ENCODE measurements at regions not wholly inside any gene's neighbourhood (a gene's known extent, or its start where the extent isn't known, plus 50 kb on each side); places are given as distances from the start of the nearest gene placed in this dataset.
"Not testable (repeated sequence)": the region's sequence is repeated elsewhere in the genome, so short reads cannot be mapped to it uniquely, and the experiment has no call there.

DNA sequence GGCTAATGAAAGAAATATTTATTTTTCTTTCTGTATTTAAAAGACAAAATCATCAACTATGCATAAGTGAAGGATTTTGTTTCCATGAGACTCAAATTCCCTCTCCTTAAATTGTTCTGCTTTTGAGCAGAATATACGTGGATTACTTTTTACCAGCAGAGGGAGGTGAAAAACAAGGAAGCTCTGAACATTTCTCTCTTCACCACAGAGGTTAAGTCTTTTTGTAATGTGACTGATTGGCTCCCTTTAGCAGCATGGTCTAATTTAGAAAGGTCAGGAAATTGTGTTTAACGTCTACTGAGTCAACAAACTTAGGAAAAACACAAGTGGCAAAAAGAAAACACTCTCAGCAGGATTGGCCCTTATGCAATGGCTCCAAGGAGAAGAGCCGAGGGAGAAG is 55.1 kb upstream of the F9 start:
- DNase-seq (ENCODE audit: low spot score), result no peak

DNA sequence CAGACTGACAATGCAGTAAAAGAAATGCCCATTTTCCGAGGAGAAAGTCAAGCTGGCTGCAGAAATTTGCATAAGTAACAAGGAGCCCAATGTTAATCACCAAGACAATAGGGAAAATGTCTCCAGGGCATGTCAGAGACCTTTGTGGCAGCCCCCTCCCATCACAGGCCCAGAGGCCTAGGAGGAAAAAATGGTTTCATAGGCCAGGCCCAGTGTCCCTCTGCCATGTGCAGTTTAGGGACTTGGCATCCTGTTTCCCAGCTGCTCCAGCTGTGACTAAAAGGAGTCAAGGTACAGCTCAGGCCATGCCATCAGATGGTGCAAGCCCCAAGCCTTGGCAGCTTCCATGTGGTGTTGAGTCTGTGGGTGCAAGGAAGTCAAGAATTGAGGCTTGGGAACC is 68.6 kb upstream of the F9 start:
- not testable (repeated sequence) for DNase-seq (ENCODE audit: low spot score)

DNA sequence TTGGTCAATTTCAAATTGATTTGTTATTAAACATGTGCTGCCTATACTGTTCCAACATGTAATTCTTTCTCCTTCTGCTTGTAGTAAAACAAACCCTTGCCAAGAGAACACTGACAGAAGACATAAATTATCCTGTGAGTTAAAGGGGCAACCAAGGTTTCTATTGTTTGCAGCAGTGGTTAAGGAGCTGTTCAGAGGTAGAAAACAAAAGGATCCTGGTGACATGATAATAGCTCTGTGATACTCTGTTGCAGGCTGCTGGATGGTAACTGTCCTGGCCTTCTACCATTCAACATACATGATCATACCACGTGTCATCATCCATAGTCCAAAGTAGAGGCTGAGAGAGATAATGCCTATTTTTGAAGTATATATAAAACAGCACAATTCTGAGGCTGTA is 75.8 kb upstream of the F9 start:
- no peak for DNase-seq (ENCODE audit: low spot score)

DNA sequence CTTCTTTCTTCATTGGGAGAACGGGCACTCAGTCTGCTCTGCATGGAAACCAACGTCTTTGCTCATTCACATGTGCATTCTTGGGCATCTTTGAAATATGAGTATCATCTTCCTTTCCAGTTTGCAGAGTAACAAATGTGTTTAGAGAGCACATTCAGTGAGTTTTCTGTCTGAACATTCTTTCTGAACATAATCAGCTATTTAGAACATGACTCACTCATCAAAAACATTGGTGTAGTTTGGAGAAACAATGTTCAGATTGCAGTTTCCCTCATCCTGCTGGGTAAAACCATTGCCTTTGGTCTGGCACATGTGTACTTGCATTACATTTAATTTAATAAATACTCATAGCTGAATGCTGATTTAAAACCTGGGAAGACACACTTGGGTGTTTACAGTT is 81.5 kb upstream of the F9 start:
- DNase-seq (ENCODE audit: low spot score), result no peak

DNA sequence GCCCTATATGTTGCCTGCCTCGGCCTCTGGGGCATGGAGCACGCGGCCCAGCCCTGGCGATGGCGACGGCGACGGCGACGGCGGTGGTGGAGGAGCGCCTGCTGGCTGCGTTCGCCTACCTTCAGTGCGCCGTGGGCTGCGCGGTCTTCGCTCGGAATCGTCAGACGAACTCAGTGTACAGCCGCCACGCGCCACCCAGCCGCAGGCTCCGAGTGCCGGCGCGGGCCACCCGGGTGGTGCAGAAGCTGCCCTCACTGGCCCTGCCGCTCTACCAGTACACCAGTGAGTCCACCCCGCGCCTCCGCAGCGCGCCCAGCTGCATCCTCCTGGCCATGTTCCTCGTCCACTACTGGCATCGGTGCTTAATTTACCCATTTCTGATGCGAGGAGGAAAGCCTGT is 83.7 kb upstream of the F9 start:
- DNase-seq (ENCODE audit: low spot score), result no peak

DNA sequence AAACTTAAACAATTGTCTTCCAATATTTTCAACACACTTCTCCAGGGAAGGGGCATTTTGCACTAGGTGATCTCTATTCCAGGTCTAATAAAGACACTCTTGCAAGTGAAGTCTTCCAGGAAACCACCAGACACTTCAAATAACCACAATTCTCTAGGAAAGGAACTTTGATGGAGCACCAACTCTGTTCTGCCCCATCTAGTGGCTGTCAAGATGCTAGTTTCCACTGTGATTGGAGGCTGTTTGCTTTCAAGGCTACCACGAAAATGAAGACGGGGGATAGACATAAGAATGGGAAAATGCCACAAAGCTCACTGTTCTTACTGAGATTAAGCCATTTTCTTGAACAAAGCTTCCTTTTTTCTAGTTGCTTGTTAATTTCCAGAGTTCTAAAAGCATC is 100.6 kb upstream of the F9 start:
- peak; percentile 6 for DNase-seq (ENCODE audit: low spot score)

DNA sequence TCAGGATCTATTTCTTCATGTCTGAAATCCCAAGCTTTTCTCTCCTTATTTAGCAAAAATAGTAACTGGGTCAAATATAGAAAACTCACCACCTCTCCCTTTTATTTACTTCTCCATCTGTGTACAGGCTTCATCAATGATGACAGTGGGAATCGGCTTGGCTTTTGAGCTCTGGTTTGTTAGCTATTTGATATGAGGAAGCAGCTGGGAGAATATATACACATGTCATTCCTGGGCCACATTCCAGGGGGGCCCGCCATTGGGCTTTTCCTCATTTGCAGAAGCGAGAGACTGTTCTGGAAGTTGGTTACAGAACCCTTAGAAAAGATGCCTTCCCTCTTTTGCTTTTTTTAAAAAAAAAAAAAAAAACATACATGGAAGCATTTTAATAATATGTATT is 107.4 kb upstream of the F9 start:
- no peak for DNase-seq (ENCODE audit: low spot score)

DNA sequence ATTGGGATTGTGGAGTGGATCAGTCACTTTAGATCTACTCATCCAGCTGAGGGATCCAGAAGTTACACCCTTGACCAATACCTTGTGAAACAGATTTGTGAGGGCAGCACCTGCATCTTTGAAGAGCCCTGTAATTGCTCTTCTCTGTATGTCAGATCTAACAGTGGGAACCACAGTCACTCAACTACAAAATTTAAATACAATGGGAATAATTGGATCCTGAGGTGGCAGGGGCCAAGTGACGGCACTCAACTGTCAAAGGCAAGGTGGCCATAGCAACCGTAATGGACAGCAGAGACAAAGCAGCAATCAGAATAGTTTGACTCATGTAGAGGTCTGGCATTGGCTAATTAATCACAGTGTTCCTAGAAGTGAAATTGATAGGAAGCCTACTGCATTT is 132.3 kb upstream of the F9 start:
- not testable (repeated sequence) for DNase-seq (ENCODE audit: low spot score)

DNA sequence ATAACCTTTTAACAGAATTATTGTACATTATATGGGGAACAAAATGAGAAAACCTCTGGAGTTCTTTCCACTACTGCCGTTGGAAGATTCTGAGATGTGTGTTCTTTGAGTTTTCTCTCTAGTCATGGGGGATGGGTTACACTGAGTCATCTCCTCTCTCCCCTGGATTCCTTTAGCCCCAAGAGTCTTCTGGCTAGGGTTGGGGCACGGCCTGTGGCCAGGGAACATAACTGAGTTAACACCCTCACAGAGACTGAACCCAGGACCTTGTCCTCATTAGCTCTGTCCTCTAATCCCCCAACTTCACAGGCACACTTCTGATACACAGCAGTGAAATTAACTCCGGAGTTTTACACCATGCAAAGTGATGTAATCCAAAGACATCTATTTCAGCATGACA is 142.3 kb upstream of the F9 start:
- no peak for DNase-seq (ENCODE audit: low spot score)

DNA sequence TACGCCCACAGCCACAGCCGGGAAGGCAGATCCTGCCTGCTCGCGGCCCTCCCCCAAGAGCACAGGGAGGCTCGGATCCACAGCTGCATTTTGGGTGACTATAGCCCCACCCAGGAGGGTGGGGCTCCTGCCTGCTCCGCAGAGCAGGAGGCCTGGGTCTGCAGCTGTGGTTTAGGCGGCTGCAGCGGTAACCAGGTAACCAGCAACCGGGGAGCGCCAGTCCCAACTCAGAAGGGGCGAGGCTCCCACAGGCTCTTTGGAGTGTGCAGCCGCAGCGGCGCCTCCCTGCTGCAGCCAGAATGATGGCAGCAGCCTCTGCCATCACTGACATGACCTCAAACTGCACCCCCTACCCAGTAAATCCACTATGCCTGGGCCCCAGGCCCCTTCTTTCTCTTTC is 148.0 kb upstream of the F9 start:
- DNase-seq (ENCODE audit: low spot score), result no peak

DNA sequence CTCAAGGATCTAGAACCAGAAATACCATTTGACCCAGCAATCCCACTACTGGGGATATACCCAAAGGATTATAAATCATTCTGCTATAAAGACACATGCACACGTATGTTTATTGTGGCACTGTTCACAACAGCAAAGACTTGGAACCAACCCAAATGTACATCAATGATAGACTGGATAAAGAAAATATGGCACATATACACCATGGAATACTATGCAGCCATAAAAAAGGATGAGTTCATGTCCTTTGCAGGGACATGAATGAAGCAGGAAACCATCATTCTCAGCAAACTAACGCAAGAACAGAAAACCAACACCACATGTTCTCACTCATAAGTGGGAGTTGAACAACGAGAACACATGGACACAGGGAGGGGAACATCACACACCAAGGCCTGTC is 154.0 kb upstream of the F9 start:
- DNase-seq (ENCODE audit: low spot score), result not testable (repeated sequence)

DNA sequence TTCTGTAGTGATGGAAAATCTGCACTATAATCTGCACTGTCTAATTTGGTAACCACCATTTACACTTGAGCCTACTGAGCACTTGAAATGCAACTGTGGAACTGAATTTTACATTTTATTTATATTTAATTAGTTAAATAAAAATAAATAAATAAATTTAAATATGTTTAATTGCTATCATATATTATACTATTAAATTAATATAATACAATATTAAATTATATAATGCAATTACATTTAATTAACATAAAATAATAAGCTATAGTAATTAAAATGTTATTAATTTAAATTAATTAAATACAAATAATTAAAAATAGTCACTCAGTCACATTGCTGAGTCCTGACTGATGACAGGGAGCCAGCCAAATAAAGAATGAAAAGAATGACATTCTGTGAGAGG is 170.2 kb upstream of the F9 start:
- no peak for DNase-seq (ENCODE audit: low spot score)

DNA sequence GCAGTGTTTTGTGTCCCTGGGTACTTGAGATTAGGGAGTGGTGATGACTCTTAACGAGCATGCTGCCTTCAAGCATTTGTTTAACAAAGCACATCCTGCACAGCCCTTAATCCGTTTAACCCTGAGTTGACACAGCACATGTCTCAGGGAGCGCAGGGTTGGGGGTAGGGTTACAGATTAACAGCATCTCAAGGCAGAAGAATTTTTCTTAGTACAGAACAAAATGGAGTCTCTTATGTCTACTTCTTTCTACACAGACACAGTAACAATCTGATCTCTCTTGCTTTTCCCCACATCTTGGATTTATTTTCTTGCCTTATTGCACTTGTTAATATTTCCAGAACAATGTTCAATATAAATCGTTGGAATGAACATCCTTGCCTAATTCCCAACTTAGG is 187.9 kb upstream of the F9 start:
- DNase-seq (ENCODE audit: low spot score), result not testable (repeated sequence)

DNA sequence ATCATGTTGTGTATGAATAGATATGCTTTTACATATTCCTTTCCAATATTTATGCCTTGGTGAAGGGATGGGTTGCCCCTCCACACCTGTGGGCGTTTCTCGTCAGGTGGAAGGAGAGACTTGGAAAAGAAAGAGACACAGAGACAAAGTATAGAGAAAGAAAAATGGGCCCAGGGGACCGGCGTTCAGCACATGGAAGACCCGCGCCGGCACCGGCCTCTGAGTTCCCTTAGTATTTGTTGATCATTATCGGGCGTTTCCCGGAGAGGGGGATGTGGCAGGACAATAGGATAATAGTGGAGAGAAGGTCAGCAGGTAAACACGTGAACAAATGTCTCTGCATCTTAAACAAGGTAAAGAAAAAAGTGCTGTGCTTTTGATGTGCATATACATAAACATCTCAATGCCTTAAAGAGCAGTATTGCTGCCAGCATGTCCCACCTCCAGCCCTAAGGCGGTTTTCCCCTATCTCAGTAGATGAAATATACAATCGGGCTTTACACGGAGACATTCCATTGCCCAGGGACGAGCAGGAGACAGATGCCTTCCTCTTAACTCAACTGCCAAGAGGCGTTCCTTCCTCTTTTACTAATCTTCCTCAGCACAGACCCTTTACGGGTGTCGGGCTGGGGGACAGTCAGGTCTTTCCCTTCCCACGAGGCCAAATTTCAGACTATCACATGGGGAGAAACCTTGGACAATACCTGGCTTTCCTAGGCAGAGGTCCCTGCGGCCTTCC is 188.5 kb upstream of the F9 start:
- DNase-seq (ENCODE audit: low spot score), result not testable (repeated sequence)

DNA sequence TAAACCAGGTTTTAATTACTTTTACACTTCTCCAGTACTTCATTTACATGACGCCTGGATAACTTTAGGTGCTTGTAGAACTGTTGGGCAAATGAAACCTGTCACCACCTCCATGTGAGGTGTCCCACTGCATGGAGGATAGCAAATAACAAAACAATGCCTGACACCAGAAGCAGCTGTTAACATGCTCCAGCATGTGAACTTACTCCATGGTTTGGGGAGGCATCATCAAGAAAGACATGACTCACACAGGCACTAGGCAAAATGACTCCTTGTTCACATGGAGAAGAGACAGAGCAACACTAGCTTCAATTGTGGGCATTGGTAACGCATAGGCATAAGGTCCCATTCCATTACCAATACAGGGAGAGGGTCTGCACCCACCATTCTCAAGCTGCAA is 198.1 kb upstream of the F9 start:
- DNase-seq (ENCODE audit: low spot score), result no peak

DNA sequence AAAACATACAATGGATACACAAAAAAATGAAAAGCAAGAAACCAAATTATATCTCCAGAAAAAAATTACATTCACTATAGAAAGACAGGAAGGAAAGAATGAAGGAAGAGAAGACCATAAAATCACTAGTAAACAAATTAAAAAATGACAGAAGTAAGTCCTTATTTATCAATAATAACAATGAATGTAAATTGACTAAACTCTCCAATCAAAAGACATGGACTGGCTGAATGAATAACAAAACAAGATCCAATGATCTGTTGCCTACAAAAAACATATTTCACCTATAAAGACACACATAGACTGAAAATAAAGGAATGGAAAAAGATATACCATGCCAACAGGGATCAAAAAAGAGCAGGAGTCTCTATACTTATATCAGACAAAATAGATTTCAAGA is 203.2 kb upstream of the F9 start:
- no peak for DNase-seq (ENCODE audit: low spot score)

DNA sequence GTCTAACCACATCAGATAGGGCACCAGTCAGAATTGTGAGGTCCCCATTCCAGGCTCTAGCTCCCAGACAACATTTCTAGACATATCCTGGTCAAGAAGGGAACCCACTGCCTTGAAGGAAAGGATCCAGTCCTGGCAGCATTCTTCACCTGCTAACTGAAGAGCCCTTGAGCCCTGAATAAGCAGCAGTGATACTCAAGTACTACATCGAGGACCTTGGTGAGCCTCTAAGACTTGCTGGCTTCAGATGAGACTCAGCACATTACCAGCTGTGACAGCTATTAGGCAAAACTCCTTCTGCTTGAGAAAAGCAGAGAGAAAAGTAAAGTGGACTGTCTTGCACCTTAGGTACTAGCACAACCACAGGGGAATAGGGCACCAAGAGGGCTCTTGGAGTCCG is 205.8 kb upstream of the F9 start:
- DNase-seq (ENCODE audit: low spot score), result no peak

DNA sequence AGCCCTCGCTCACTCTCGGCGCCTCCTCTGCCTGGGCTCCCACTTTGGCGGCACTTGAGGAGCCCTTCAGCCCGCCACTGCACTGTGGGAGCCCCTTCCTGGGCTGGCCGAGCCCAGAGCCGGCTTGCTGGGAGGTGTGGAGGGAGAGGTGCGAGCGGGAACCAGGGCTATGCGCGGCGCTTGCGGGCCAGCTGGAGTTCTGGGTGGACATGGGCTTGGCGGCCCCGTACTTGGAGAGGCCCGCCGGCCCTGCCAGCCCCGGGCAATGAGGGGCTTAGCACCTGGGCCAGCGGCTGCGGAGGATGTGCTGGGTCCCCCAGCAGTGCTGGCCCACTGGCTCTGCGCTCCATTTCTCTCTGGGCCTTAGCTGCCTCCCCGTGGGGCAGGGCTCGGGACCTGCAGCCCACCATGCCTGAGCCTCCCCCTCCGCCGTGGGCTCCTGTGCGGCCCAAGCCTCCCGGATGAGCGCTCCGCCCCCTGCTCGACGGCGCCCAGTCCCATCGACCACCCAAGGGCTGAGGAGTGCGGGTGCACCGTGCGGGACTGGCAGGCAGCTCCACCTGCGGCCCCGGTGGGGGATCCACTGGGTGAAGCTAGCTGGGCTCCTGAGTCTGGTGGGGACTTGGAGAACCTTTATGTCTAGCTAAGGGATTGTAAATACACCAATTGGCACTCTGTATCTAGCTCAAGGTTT is 209.7 kb upstream of the F9 start:
- DNase-seq (ENCODE audit: low spot score), result not testable (repeated sequence)

DNA sequence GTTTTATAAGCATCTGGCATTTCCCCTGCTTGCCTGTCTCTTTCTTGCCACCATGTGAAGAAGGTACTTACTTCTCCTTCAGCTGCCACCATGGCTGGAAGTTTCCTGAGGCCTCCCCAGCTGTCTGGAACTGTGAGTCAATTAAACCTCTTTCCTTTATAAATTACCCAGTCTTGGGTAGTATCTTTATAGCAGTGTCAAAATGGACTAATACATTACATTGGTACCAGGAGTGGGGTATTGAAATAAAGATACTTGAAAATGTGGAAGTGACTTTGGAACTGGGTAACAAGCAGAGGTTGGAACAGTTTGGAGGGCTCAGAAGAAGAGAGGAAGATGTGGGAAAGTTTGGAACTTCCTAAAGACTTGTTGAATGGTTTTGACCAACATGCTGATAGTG is 223.9 kb upstream of the F9 start:
- DNase-seq (ENCODE audit: low spot score), result not testable (repeated sequence)

DNA sequence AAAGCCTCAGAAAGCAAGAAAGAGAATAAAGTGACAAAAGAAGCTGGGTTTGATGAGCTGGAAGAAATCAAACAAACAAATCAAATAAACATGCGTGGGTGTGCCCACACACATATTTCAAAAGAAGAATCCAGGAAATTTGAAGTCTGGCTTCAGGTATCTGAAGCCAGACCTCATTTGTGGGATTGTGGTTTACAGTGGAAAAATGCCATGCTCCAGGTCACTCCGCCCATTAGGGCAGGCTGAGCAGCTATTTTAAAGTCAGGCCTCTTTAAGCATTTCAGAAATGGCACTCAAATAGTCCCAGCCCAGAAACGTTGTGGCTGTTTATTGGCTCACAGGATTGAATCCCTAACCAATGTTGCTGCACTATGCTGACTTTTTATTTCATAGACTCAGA is 226.1 kb upstream of the F9 start:
- DNase-seq (ENCODE audit: low spot score), result no peak

DNA sequence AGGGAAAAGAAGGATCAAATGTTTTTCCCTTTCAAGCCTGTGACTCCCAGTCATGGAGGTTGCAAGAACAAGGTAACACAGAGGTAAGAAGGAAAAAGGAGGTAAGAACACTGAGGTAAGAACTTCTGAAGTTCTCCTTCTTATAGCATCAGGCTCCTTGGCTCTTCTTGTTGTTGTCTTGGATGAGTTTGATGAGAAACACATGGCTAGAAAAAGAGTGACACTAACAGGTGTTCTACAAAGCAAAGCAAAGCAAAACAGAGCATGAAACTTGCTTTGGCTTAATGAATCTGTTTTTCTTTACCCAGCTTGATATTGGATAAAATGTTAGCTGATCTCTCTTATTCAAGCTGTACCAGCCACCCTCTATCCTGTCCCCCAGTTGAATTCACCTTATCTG is 231.2 kb upstream of the F9 start:
- DNase-seq (ENCODE audit: low spot score), result no peak

DNA sequence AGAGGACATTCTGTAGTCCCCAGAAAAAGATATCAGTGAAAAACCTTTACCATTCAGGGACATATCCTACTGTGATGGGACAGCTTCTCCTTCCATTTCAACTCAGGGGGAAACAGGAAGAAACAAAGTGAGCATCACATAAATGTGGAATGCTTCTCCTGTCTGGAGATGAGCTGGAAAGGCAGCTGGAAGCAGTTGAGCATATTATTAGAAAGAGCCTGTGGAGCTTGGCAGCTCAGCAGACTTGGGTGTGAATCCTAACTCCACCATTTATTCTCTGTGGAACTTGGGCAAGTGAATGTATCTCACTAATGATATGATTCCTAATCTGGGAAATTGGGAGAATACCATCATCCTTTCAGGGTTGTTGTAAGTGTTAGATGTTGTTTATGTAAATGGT is 232.1 kb upstream of the F9 start:
- no peak for DNase-seq (ENCODE audit: low spot score)

DNA sequence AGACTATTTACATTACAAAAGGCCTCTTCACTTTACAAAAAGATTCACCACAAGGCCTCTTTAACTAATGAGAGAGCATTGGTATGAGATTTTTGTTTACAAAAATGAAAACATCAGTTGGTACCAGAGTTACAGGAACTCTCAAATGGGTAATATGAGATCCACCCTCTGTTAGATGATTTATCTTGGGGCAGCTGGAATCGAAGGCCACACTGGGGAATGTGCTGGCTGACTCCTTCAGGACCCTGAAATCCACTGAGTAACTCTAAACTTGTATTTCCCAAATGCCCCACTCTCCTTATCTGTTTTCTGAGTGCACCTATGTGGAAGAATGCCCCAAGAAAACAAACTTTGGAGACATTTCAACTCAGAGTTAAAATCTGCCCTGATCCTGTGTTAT is 232.9 kb upstream of the F9 start:
- DNase-seq (ENCODE audit: low spot score), result no peak

DNA sequence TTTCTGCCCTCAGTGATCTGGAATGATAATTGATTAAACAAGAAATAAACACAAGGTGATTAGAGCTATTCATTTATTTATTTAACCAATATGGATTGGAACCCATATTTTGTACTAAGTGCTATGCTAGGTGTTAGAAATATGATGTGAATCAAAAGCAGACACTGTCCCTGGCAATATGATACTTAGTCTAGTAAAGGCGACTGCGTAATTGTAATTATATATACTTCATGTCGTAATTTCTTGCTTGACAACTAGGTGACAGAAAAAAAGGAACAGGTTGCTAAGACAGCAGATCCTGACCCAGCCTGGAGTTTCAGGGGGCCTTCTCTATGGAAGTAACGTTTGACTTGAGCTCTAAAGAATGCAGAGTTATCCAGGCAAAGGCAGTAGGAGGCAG is 236.5 kb upstream of the F9 start:
- DNase-seq (ENCODE audit: low spot score), result no peak
